GM13977 (cell line): ENCODE measurements at regions not wholly inside any gene's neighbourhood (a gene's known extent, or its start where the extent isn't known, plus 50 kb on each side); places are given as distances from the start of the nearest gene placed in this dataset.

Experiments
- DNase-seq: peaks from one replicate; pipeline ENCODE4 v3.0.0; 2012; ENCODE audit warnings: low spot score
- CTCF ChIP-seq: IDR thresholded peaks from 2 replicates; pipeline ENCODE4 v1.5.1; 2012; ENCODE audit warnings: mild to moderate bottlenecking, control low read depth; ENCODE audit not compliant: insufficient read depth; ENCODE audit errors: extremely low read depth, missing control alignments
- in situ Hi-C: fragments of 300-500 bp; cut with MboI; formaldehyde crosslinking; loops from one replicate; pipeline ENCODE4 v1.12.0; 2022; ENCODE audit warnings: low sequenced_read_pairs, low pct_unique_long_range_greater_than_20kb, mixed read lengths, inconsistent platforms; ENCODE audit not compliant: unreplicated experiment

- TF ChIP-seq CTCF, result no peak
- in situ Hi-C loops, result loop anchor here (25.0 kb wide), 1 partner anchor 1116 kb away; no protein-coding TSS in a partner anchor
- DNase-seq, result no peak
These were observed 427.7 kb upstream of the HS6ST1 start for GRCh38 chr2:128746356-128746755.

- no peak for DNase-seq
- in situ Hi-C loops, result loop anchor here (25.0 kb wide), 1 partner anchor 1114 kb away; no protein-coding TSS in a partner anchor
- no peak for TF ChIP-seq CTCF
These were observed 429.7 kb upstream of the HS6ST1 start for GRCh38 chr2:128748336-128748735.

- in situ Hi-C loops, result loop anchor here (25.0 kb wide), 1 partner anchor 1113 kb away; no protein-coding TSS in a partner anchor
- DNase-seq, result no peak
- no peak for TF ChIP-seq CTCF
These were observed 430.4 kb upstream of the HS6ST1 start for GRCh38 chr2:128748835-128749605.

GRCh38 chr2:128750328-128751165 is 431.9 kb upstream of the HS6ST1 start:
- TF ChIP-seq CTCF, result no peak
- no peak for DNase-seq
- in situ Hi-C loops, result loop anchor here (25.0 kb wide), 1 partner anchor 637 kb away; no protein-coding TSS in a partner anchor

- TF ChIP-seq CTCF, result no peak
- no peak for DNase-seq
- in situ Hi-C loops, result loop anchor here (25.0 kb wide), 1 partner anchor 636 kb away; no protein-coding TSS in a partner anchor
These were observed 433.1 kb upstream of the HS6ST1 start for GRCh38 chr2:128751746-128752145.

- no peak for DNase-seq
- in situ Hi-C loops, result loop anchor here (25.0 kb wide), 1 partner anchor 635 kb away; no protein-coding TSS in a partner anchor
These were observed 434.1 kb upstream of the HS6ST1 start for GRCh38 chr2:128752691-128753263.

More at GRCh38 chr2:128752691-128753263, 434.1 kb upstream of the HS6ST1 start:
- TF ChIP-seq CTCF, result no peak
